ENCODE measurements at regions not wholly inside any gene's neighbourhood (a gene's known extent, or its start where the extent isn't known, plus 50 kb on each side); places are given as distances from the start of the nearest gene placed in this dataset.

DNA sequence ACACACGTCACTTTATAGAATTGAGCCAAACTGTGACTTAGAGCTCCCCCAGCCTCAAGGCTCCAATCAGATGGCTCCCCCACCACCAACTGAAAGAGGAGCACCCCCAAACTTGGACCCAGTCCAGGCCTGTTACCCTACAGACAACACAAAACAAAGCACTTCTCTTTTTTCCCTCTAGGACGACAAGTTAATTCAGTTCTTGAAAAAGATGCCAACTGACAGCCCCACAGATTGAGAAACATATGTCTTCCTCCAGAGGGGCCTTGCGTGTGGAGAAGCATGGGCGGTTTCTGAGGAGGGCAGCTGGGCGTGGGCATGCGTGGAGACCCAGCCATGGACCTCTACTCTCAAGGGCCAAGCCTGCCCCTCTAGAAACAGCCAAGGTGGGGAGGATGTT lies 229.5 kb downstream of the SHQ1 start:
- TF ChIP-seq, protein P1, sequence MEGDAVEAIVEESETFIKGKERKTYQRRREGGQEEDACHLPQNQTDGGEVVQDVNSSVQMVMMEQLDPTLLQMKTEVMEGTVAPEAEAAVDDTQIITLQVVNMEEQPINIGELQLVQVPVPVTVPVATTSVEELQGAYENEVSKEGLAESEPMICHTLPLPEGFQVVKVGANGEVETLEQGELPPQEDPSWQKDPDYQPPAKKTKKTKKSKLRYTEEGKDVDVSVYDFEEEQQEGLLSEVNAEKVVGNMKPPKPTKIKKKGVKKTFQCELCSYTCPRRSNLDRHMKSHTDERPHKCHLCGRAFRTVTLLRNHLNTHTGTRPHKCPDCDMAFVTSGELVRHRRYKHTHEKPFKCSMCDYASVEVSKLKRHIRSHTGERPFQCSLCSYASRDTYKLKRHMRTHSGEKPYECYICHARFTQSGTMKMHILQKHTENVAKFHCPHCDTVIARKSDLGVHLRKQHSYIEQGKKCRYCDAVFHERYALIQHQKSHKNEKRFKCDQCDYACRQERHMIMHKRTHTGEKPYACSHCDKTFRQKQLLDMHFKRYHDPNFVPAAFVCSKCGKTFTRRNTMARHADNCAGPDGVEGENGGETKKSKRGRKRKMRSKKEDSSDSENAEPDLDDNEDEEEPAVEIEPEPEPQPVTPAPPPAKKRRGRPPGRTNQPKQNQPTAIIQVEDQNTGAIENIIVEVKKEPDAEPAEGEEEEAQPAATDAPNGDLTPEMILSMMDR (IDR thresholded peaks at IDR 0.05): no peak
- TF ChIP-seq, protein P2, sequence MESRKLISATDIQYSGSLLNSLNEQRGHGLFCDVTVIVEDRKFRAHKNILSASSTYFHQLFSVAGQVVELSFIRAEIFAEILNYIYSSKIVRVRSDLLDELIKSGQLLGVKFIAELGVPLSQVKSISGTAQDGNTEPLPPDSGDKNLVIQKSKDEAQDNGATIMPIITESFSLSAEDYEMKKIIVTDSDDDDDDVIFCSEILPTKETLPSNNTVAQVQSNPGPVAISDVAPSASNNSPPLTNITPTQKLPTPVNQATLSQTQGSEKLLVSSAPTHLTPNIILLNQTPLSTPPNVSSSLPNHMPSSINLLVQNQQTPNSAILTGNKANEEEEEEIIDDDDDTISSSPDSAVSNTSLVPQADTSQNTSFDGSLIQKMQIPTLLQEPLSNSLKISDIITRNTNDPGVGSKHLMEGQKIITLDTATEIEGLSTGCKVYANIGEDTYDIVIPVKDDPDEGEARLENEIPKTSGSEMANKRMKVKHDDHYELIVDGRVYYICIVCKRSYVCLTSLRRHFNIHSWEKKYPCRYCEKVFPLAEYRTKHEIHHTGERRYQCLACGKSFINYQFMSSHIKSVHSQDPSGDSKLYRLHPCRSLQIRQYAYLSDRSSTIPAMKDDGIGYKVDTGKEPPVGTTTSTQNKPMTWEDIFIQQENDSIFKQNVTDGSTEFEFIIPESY (IDR thresholded peaks at IDR 0.05; ENCODE audit: borderline replicate concordance, low read depth): no peak
- TF ChIP-seq MEF2A (IDR thresholded peaks at IDR 0.05; ENCODE audit: borderline replicate concordance, low read depth) (no peak), RAD21 (IDR thresholded peaks at IDR 0.05; ENCODE audit: low read length) (no peak), POLR2AphosphoS5 (IDR thresholded peaks at IDR 0.05; ENCODE audit: low read depth, low read length) (no peak), TAF1 (IDR thresholded peaks at IDR 0.05; ENCODE audit: borderline replicate concordance, low read depth, low read length) (no peak), RFX5 (IDR thresholded peaks at IDR 0.05; ENCODE audit: low read length) (no peak)
- TF ChIP-seq, protein P3, sequence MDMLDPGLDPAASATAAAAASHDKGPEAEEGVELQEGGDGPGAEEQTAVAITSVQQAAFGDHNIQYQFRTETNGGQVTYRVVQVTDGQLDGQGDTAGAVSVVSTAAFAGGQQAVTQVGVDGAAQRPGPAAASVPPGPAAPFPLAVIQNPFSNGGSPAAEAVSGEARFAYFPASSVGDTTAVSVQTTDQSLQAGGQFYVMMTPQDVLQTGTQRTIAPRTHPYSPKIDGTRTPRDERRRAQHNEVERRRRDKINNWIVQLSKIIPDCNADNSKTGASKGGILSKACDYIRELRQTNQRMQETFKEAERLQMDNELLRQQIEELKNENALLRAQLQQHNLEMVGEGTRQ (IDR thresholded peaks at IDR 0.05; ENCODE audit: borderline replicate concordance, low read depth, low read length): no peak
- TF ChIP-seq, protein P4, sequence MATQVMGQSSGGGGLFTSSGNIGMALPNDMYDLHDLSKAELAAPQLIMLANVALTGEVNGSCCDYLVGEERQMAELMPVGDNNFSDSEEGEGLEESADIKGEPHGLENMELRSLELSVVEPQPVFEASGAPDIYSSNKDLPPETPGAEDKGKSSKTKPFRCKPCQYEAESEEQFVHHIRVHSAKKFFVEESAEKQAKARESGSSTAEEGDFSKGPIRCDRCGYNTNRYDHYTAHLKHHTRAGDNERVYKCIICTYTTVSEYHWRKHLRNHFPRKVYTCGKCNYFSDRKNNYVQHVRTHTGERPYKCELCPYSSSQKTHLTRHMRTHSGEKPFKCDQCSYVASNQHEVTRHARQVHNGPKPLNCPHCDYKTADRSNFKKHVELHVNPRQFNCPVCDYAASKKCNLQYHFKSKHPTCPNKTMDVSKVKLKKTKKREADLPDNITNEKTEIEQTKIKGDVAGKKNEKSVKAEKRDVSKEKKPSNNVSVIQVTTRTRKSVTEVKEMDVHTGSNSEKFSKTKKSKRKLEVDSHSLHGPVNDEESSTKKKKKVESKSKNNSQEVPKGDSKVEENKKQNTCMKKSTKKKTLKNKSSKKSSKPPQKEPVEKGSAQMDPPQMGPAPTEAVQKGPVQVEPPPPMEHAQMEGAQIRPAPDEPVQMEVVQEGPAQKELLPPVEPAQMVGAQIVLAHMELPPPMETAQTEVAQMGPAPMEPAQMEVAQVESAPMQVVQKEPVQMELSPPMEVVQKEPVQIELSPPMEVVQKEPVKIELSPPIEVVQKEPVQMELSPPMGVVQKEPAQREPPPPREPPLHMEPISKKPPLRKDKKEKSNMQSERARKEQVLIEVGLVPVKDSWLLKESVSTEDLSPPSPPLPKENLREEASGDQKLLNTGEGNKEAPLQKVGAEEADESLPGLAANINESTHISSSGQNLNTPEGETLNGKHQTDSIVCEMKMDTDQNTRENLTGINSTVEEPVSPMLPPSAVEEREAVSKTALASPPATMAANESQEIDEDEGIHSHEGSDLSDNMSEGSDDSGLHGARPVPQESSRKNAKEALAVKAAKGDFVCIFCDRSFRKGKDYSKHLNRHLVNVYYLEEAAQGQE (IDR thresholded peaks at IDR 0.05; ENCODE audit: low read depth, low read length): no peak
- TF ChIP-seq, protein P5, sequence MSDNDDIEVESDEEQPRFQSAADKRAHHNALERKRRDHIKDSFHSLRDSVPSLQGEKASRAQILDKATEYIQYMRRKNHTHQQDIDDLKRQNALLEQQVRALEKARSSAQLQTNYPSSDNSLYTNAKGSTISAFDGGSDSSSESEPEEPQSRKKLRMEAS (IDR thresholded peaks at IDR 0.05; ENCODE audit: low read depth): no peak
